Iris pigment epithelial cell (primary cell): ENCODE measurements at regions not wholly inside any gene's neighbourhood (a gene's known extent, or its start where the extent isn't known, plus 50 kb on each side); places are given as distances from the start of the nearest gene placed in this dataset.
"Not testable (repeated sequence)": the region's sequence is repeated elsewhere in the genome, so short reads cannot be mapped to it uniquely, and the experiment has no call there.

ENCODE experiments used
- DNase-seq: peaks from one replicate; pipeline ENCODE4 v3.0.0-alpha.2; 2011; ENCODE audit warnings: low read depth

DNA sequence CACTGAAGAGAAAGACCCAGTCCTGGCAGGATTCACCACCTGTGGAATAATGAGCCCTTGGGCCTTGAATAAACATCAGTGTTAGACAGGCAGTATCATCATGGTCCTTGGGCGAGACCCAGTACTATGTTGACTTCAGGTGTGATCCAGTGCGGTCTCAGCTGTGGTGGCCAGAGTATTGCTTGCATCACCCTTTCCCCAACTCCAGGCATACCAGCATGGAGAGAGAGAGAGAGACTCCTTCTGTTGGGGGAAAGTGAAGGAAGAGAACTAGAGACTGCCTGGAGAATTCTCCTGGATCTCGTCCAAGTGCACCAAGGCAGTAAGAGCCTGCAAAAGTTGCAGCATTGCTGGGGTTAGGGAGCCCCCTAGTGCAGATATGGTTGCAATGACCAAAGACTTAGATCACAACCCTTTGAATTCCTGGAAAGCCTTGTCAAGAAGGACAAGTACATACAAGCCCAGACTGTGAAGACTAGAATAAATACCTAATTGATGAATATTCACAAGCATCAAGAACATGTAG is 61.1 kb upstream of the VAMP7 start:
- peak; percentile 88 for DNase-seq

DNA sequence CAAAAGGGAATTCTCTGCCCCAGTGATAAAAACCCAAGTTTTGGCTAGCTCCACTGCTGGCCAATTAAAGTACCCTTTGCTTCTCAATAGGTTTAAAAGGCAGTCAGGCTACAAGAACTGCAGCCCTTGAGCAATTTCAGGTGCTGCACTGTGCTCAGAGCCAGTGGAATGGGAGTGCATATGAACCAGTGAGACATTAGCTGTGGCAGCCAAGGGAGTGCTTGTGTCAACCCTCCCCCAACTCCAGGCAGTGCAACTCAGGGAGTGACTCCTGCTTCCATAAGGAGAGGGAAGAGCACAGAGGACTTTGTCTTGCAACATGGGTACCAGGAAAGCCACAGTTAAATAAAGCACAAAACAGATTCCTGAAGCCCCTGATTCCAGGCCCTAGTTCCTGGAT is 61.6 kb upstream of the VAMP7 start:
- no peak for DNase-seq

DNA sequence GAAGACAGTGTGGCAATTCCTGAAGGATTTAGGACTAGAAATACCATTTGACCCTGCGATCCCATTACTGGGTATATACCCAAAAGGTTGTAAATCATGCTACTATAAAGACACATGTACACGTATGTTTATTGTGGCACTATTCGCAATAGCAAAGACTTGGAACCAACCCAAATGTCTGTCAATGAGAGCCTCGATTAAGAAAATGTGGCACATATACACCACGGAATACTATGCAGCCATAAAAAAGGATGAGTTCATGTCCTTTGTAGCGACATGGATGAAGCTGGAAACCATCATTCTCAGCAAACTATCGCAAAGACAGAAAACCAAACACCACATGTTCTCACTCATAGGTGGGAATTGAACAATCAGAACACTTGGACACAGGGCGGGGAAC is 66.8 kb upstream of the VAMP7 start:
- DNase-seq = not testable (repeated sequence)

DNA sequence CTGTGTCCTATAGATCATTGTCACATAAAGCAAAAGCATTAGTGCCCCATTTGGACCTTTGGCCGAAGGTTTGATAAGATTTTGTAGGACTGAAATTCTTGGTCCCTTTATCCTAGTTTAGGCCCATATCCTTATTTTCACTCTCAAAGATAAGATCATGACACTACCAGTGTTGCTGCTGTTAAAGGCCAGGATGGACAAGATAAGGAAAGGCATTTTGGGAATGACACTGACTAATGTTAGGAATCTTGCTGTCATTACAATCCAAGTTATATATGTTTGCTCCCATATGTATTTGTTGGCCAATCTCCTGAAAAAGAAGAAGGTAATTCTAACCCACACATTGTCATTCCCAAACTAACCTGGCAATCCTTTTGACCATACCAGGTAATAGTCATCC is 101.3 kb upstream of the VAMP7 start:
- no peak for DNase-seq

DNA sequence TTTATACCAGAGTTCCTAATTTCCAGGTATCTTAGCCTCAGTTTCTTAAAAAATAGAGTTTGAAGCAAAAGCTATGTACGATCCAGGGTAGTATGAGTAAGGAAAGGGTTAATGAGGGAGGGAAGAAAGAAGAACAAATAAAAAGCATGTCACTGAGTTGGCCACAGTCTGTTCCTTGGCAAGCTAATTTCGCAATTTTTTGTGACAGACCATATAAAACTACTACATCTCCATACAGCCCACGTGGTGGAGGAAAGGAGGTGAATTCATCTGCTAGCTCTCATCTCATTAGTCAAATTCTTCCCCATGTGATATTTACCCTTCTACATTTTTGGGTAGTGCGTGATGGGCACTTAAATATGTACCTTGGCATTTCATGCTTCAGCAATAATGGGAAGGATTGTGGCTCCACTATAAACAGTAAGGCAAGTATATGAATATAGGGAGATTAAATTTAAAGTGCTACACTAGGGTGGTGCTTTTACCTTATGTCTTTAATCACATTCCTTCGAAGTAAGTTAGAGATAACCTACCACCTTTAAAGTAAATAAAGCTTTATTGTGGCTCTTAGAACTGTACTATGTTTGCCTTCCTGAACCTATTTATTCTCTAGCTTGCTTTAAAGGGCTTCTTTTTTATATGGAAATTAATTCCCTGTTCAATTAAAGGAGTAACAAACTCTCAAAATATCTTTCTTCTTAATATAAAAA is 102.1 kb upstream of the VAMP7 start:
- no peak for DNase-seq

DNA sequence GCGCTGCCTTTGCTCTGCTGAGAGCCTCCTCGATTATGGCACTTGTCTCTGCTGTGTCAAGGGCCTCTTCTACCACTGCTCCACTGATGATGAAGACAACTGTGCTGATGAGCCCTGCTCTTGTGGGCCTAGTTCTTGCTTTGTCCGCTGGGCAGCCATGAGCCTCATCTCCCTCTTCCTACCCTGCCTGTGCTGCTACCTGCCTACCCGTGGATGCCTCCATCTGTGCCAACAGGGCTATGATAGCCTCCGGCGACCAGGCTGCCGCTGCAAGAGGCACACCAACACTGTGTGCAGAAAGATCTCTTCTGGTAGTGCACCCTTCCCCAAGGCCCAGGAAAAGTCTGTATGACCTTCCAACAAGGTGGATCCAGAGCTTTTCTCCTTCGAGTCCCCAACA is 106.8 kb upstream of the VAMP7 start:
- DNase-seq = no peak

DNA sequence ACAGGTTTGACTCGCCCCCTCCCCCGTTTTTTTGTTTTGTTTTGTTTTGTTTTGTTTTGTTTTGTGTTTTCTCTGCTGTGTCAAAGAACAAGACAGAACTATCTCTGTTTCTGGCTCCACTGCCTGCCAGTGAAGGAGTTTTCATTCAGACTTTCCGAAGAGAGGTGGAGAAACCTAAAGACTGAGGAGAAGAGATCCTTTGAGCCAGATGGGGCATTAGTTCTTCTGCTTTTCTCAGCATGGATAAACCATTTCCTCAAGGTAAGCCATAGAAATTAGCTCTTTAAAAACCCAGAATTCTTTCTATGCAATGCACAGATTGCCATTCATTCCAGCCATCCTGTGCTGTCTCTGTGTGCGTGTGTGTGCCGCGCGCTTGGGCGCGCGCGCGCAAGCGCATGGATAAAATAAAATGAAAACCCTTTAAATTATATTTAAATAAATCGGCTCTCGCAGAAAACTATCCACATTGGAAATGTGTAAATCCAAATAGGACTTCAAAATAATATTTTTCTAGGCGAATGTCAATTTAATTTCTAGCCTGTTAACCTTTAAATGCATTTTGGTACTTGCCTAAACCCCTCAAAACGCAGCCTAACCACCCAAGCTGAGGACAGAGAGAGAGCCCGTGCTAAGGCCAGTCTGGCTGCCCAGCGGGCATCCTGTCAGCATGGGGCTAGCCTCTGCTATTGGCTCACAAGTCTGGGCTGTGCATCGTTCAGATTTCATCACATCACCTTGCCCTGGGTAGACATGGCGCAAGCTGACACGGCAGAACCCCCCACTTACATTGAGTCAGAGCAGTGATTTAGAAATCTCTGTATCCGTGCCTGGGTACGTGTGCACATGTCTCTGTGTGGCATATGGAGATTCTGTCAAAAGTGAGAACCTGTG is 113.0 kb upstream of the VAMP7 start:
- DNase-seq = peak; percentile 58

DNA sequence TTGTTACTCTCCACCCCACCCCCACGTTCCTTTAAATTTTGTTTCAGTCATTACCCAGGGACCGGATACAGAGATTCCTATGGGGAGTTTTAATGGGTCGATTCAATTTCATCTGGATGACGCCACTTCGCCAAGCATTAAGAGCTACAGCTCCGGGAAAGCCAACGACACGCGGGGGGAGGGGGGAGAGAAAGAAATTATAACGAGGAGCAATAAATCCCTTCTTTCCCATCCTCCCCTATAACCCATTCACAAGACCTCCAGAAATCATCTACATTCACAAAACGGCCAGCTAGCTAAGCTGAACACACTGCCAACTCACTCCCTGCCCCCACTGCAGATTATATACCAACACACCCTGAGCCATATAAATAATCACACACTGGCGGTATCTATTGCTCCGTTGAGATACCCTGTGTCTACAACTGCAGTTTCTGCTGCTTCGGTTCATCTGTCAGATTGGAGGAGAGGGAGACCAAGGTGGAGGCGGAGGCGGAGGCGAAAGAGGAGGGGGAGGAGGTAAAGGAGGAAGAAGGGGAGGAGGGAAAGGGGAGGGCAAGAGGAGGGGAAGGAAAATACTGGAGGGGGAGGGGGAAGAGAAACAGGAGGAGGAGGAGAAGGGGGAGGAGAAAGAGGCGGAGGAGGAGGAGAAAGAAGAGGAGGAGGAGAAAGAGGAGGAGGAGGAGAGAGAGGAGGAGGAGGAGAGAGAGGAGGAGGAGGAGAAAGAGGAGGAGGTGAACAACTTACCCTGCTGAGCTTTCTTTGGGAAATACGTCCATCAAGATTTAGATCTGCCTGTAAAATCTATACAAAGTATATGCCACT is 113.9 kb upstream of the VAMP7 start:
- DNase-seq = peak; percentile 75

DNA sequence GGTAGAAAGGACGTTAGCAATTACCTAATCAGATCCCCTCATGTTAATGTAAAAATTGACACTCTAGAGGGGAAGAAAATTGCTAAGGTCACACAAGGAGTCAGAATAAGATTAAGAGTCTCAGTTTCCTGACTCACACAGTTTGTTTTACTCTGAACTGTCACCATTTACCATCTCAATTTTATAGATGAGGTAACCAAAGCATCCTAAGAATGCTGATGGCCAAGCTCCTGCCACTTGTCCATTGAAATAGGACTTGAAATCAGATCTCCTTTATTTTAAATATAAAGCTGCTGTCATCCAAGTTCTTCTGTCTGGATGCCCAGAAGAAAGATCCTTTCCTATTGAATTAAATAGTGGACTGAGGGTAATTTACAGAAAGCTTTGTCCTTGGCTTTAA is 114.8 kb upstream of the VAMP7 start:
- DNase-seq = no peak

DNA sequence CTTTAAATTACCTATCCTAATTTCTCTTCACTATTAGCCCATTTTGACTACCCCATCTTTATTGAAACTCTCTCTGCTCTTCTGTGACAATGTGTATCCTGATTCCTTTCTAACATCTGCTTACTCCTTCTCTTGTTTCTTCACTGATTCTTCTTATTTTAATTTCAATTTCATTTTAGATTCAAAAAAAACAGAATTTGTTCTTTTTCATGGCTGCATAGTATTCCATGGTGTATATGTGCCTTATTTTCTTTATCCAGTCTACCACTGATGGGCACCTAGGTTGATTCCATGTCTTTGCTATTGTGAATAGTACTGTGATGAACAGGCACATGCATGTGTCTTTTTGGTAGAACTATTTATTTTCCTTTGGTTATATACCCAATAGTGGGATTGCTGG is 120.0 kb upstream of the VAMP7 start:
- no peak for DNase-seq

DNA sequence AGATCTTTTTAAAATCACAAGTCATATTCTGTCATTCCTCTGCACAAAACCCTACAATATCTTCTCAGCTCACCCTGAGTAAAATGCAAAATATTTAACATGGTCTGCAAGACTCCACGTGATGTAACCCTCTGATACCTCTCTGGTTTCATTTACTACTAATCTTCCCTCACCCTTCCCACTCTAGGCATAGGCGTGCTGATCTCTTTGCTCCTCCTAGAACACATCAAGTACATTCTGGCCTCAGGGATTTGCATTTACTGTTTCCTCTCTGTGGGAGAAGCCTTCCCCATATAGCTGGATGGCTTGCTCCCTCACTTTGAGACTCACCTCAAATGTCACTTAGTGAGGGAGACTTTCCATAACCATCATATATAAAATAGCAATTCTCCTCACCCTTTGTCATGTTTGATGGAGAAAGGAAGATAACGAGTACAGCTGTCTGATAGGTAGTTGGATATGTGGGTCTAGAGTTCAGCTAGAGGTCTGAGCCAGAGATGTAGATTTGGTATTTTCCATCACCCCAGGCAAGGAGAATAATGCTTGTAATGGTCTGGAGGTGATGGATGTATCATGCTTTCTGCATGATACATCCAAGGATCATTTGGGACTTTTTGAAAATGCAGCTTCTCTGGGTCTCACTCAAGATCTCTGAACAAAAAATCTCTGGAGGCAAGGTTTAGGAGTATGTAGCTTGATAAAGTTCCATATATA is 123.9 kb upstream of the VAMP7 start:
- no peak for DNase-seq

DNA sequence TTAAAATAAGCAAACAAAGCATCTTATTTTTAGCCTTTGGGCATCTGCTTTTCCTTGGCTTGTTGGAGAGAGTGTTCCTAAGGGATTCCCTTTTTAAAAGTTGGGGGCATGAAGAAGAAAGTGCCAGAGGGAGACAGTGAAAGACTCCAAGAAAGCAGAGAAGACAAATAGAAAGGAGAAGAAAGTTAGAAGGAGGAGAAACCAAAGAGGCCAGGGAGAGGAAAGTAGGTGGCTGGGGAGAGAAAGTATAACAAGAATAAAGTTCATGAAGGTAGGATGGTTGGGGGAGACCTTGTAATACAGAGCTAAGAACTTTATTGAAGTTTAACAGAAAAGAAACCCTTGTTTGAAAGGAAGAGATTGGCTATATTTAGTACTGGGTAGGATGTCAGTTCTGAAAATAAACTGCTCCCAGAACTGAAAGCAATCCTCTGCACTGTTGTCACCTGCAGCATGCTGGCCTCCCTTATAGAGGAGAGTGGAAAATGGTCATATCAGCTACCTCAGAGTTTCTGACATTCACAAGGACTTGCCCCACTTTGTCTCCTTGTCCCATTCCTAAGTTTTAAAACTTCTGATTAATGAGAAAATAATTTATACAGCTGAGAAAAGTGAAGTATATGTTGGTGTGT is 125.3 kb upstream of the VAMP7 start:
- no peak for DNase-seq

DNA sequence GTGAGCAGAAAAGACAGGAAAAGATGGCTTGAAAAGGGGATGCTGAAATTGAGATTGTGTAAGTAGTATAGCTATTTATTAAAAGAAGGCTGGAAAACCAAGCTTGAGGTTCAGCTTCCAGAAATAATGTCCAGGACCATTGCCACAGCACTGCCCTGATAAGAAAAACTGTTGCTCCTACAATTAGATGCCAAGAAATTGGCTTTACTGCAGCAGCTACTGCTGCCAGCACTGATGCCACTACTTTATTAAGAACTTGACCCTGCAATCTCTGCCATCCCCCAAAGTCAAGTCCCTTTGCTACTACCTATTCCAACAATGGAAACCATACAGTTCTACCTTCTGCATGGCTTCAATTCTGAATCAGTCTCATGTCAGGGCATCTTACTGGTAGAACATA is 130.0 kb upstream of the VAMP7 start:
- no peak for DNase-seq

DNA sequence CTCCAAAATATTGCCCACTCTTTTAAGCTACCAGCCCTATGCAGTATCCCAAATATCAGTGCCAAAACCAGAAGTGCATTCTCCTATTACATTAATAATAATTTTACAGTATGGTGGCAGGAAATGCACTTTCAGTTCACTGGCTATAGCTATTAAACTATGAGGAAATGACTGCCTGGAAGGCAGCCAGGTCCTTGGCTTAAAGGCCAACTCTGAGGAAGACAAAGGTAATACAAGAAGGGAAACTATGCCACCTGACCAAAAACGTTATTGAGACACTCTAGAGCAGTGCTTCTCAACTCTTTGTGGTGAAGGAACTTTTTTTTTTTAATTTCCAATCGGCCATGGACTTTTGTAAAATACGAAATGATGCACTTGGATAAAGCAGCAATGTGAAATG is 133.6 kb upstream of the VAMP7 start:
- DNase-seq = peak; percentile 2

DNA sequence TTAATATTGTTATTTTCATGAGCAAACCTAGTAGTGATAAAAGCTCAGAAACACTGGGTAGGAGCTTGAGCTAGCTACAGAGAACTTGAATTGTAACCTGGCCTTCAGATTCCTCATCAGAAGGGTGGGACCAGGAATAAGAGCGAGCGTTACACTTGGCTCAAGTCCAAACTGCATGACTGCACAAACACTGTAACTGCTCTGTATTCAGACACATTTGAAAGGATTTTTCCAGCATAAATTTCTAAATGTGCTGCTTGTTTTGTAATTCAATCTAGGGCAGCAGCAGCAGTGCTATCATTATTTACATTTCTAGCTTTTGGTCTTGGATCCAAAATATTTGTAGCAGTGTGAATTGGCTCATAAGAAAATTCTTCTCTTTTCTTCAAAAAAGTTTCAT is 133.0 kb upstream of the TMLHE start:
- peak; percentile 18 for DNase-seq

DNA sequence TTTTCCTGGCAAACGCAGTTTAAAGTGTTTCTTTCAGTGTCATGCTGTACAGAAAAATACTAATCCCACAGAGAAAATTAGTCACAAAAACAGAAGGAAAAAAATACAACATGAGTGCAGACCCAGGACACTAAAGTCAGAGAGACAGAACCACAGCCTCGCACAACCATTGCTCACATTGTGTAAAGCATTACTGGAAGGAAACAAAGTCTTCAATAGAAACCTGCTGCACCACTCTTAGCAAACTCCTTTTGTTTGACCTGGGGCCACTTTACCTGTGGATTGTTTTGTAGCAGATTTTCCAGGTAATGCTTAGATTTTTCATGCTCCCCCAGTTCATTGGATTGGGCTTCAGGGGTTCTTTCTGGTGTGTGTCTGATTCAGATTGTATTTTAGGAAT is 131.8 kb upstream of the TMLHE start:
- DNase-seq = no peak

DNA sequence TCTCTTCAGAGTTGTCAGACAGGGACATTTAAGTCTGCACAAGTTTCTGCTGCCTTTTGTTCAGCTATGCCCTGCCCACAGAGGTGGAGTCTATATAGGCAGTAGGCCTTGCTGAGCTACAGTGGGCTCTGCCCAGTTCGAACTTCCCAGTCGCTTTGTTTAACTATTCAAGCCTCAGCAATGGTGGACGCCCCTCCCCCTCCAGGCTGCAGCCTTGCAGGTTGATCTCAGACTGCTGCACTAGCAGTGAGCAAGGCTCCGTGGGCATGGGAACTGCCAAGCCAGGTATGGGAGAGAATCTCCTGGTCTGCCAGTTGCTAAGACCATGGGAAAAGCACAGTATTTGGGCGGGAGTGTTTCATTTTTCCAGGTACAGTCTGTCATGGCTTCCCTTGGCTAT is 115.6 kb upstream of the TMLHE start:
- DNase-seq = not testable (repeated sequence)

DNA sequence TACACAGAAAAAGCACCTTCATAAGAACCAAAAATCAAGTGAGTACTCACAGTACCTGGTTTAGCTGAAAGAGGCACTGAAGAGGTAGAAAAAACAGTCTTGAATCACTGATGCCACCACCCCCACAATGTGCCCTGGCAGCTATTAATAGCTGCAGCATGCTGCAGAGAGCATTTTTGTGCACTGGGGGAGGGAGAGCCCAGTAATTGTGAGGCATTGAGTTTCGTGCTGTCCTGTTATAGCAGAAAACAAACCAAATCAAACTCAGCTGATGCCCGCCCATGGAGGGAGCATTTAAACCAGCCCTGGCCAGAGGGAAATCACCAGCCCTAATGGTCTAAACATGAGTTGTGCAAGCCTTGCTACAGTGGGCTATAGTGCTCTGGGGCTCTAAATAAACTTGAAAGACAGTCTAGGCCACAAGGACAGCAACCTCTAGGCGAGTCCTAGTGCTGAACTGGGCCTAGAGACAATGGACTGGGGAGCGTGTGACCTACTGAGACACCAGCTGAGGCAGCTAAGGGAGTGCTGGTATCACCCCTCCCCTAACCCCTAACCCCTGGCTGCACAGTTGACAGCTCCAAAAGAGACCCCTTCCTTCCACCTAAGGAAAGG is 106.3 kb upstream of the TMLHE start:
- DNase-seq = no peak

DNA sequence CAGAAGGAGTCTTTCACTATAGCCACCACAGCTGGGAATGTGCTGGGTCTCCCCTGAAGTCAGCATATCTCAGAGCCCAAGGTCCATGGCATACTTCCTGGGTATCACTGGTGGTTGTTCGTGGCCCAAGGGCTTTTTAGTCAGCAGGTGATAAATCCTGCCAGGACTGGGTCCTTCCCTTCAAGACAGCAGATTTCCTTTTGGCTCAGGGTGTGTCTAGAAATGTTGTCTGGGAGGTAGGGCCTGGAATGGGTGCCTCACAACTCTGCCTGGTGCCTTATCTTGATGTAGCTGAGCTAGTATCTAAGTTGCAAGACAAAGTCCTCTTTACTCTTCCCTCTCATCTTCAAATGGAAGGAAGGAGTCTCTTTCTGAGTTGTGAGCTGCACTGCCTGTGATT is 102.4 kb upstream of the TMLHE start:
- DNase-seq = no peak

DNA sequence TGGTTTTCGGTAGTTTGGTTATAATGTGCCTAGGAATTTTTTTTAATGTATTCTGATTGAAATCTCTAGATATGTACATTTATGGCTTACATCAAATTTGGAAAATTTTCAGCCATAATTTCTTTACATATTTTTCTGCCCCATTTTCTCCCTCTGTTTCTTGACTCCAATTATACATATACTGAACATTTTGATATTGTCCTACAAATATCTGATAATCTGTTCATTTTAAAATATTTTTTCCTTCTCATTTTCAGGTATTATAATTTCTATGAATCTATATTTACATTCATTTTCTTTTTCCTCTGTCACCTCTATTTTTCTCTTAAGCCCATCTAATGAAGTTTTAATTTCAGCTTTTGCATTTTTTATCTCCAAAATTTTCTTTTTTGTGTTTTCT is 82.7 kb upstream of the TMLHE start:
- no peak for DNase-seq

DNA sequence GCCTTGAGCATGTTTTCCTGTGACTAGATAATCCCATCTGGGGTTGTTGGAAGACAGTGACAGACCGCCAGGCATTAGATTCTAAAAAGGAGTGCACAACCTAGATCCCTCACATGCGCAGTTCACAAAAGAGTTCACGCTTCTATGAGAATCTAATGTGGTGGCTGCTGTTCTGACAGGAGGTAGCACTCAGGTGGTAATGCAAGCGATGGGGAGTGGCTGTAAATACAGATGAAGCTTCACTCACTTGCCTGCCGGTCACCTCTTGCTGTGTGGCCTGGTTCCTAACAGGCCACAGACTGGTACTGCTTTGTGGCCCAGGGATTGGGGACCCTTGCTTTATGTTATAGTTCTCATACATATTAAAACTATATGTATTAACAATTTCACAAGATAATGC is 81.9 kb upstream of the TMLHE start:
- DNase-seq = no peak
